ENCODE measurements at regions not wholly inside any gene's neighbourhood (a gene's known extent, or its start where the extent isn't known, plus 50 kb on each side); places are given as distances from the start of the nearest gene placed in this dataset.

- no peak overlapping the region for H3K27ac ChIP-seq (ENCODE audit: low read depth, low read length)
- H3K27me3 ChIP-seq (ENCODE audit: control insufficient read depth in 5 of 5, insufficient read depth in 4 of 5, low read length in 5 of 5) = no peaks in the 10 kb centered on the region
- no peak overlapping the region for H3K4me3 ChIP-seq (ENCODE audit: low read depth in 1 of 5, low read length in 5 of 5)
- no peaks in the 10 kb centered on the region for H3K9me3 ChIP-seq (ENCODE audit: control insufficient read depth in 5 of 5, low read length in 5 of 5)
- no peaks in the 10 kb centered on the region for H3K36me3 ChIP-seq (ENCODE audit: control insufficient read depth in 5 of 5, insufficient read depth in 5 of 5, low read length in 5 of 5)
- H3K4me1 ChIP-seq (ENCODE audit: control insufficient read depth in 5 of 5, insufficient read depth in 5 of 5, low read length in 5 of 5) = no peaks in the 10 kb centered on the region
- no peak overlapping the region for H3K9ac ChIP-seq (ENCODE audit: low read length in 5 of 5)
Observed at GRCh38 chr12:78305808-78306207, 475.1 kb downstream of the NAV3 start.

GRCh38 chr12:78306236-78306635, 475.5 kb downstream of the NAV3 start:
- no peaks in the 10 kb centered on the region for H3K27me3 ChIP-seq (ENCODE audit: control insufficient read depth in 5 of 5, insufficient read depth in 4 of 5, low read length in 5 of 5)
- no peaks in the 10 kb centered on the region for H3K4me1 ChIP-seq (ENCODE audit: control insufficient read depth in 5 of 5, insufficient read depth in 5 of 5, low read length in 5 of 5)
- no peak overlapping the region for H3K27ac ChIP-seq (ENCODE audit: low read depth, low read length)
- no peaks in the 10 kb centered on the region for H3K36me3 ChIP-seq (ENCODE audit: control insufficient read depth in 5 of 5, insufficient read depth in 5 of 5, low read length in 5 of 5)
- no peak overlapping the region for H3K9ac ChIP-seq (ENCODE audit: low read length in 5 of 5)
- no peaks in the 10 kb centered on the region for H3K9me3 ChIP-seq (ENCODE audit: control insufficient read depth in 5 of 5, low read length in 5 of 5)
- H3K4me3 ChIP-seq (ENCODE audit: low read depth in 1 of 5, low read length in 5 of 5) = no peak overlapping the region

- H3K9ac ChIP-seq (ENCODE audit: low read length in 5 of 5) = no peak overlapping the region
- H3K4me1 ChIP-seq (ENCODE audit: control insufficient read depth in 5 of 5, insufficient read depth in 5 of 5, low read length in 5 of 5) = no peaks in the 10 kb centered on the region
- H3K27me3 ChIP-seq (ENCODE audit: control insufficient read depth in 5 of 5, insufficient read depth in 4 of 5, low read length in 5 of 5) = no peaks in the 10 kb centered on the region
- no peaks in the 10 kb centered on the region for H3K36me3 ChIP-seq (ENCODE audit: control insufficient read depth in 5 of 5, insufficient read depth in 5 of 5, low read length in 5 of 5)
- no peak overlapping the region for H3K4me3 ChIP-seq (ENCODE audit: low read depth in 1 of 5, low read length in 5 of 5)
- no peaks in the 10 kb centered on the region for H3K9me3 ChIP-seq (ENCODE audit: control insufficient read depth in 5 of 5, low read length in 5 of 5)
- no peak overlapping the region for H3K27ac ChIP-seq (ENCODE audit: low read depth, low read length)
Observed at GRCh38 chr12:78308701-78309100, 478.0 kb downstream of the NAV3 start.

GRCh38 chr12:78315028-78315427, 484.3 kb downstream of the NAV3 start:
- Histone ChIP-seq H3K4me3 (ENCODE audit: low read depth in 1 of 5, low read length in 5 of 5) (no peak overlapping the region), H3K36me3 (ENCODE audit: control insufficient read depth in 5 of 5, insufficient read depth in 5 of 5, low read length in 5 of 5) (no peaks in the 10 kb centered on the region), H3K4me1 (ENCODE audit: control insufficient read depth in 5 of 5, insufficient read depth in 5 of 5, low read length in 5 of 5) (no peaks in the 10 kb centered on the region), H3K27me3 (ENCODE audit: control insufficient read depth in 5 of 5, insufficient read depth in 4 of 5, low read length in 5 of 5) (no peaks in the 10 kb centered on the region), H3K9me3 (ENCODE audit: control insufficient read depth in 5 of 5, low read length in 5 of 5) (no peaks in the 10 kb centered on the region), H3K9ac (ENCODE audit: low read length in 5 of 5) (no peak overlapping the region), H3K27ac (ENCODE audit: low read depth, low read length) (no peak overlapping the region)

GRCh38 chr12:78316136-78316535, 485.4 kb downstream of the NAV3 start:
- no peaks in the 10 kb centered on the region for H3K27me3 ChIP-seq (ENCODE audit: control insufficient read depth in 5 of 5, insufficient read depth in 4 of 5, low read length in 5 of 5)
- no peak overlapping the region for H3K9ac ChIP-seq (ENCODE audit: low read length in 5 of 5)
- no peak overlapping the region for H3K4me3 ChIP-seq (ENCODE audit: low read depth in 1 of 5, low read length in 5 of 5)
- H3K9me3 ChIP-seq (ENCODE audit: control insufficient read depth in 5 of 5, low read length in 5 of 5) = no peaks in the 10 kb centered on the region
- no peaks in the 10 kb centered on the region for H3K4me1 ChIP-seq (ENCODE audit: control insufficient read depth in 5 of 5, insufficient read depth in 5 of 5, low read length in 5 of 5)
- no peak overlapping the region for H3K27ac ChIP-seq (ENCODE audit: low read depth, low read length)
- H3K36me3 ChIP-seq (ENCODE audit: control insufficient read depth in 5 of 5, insufficient read depth in 5 of 5, low read length in 5 of 5) = no peaks in the 10 kb centered on the region

- Histone ChIP-seq H3K9me3 (ENCODE audit: control insufficient read depth in 5 of 5, low read length in 5 of 5) (no peaks in the 10 kb centered on the region), H3K4me1 (ENCODE audit: control insufficient read depth in 5 of 5, insufficient read depth in 5 of 5, low read length in 5 of 5) (no peaks in the 10 kb centered on the region), H3K27me3 (ENCODE audit: control insufficient read depth in 5 of 5, insufficient read depth in 4 of 5, low read length in 5 of 5) (no peaks in the 10 kb centered on the region), H3K27ac (ENCODE audit: low read depth, low read length) (no peak overlapping the region), H3K36me3 (ENCODE audit: control insufficient read depth in 5 of 5, insufficient read depth in 5 of 5, low read length in 5 of 5) (no peaks in the 10 kb centered on the region), H3K9ac (ENCODE audit: low read length in 5 of 5) (no peak overlapping the region), H3K4me3 (ENCODE audit: low read depth in 1 of 5, low read length in 5 of 5) (no peak overlapping the region)
Observed at GRCh38 chr12:78316631-78317468, 486.2 kb downstream of the NAV3 start.

GRCh38 chr12:78321696-78322095, 491.0 kb downstream of the NAV3 start:
- Histone ChIP-seq H3K27ac (ENCODE audit: low read depth, low read length) (no peak overlapping the region), H3K9ac (ENCODE audit: low read length in 5 of 5) (no peak overlapping the region), H3K9me3 (ENCODE audit: control insufficient read depth in 5 of 5, low read length in 5 of 5) (no peaks in the 10 kb centered on the region), H3K4me1 (ENCODE audit: control insufficient read depth in 5 of 5, insufficient read depth in 5 of 5, low read length in 5 of 5) (no peaks in the 10 kb centered on the region), H3K27me3 (ENCODE audit: control insufficient read depth in 5 of 5, insufficient read depth in 4 of 5, low read length in 5 of 5) (no peaks in the 10 kb centered on the region), H3K4me3 (ENCODE audit: low read depth in 1 of 5, low read length in 5 of 5) (no peak overlapping the region), H3K36me3 (ENCODE audit: control insufficient read depth in 5 of 5, insufficient read depth in 5 of 5, low read length in 5 of 5) (no peaks in the 10 kb centered on the region)

GRCh38 chr12:78323226-78323625, 492.5 kb downstream of the NAV3 start:
- Histone ChIP-seq H3K36me3 (ENCODE audit: control insufficient read depth in 5 of 5, insufficient read depth in 5 of 5, low read length in 5 of 5) (no peaks in the 10 kb centered on the region), H3K4me1 (ENCODE audit: control insufficient read depth in 5 of 5, insufficient read depth in 5 of 5, low read length in 5 of 5) (no peaks in the 10 kb centered on the region), H3K9ac (ENCODE audit: low read length in 5 of 5) (no peak overlapping the region), H3K27ac (ENCODE audit: low read depth, low read length) (no peak overlapping the region), H3K27me3 (ENCODE audit: control insufficient read depth in 5 of 5, insufficient read depth in 4 of 5, low read length in 5 of 5) (no peaks in the 10 kb centered on the region), H3K9me3 (ENCODE audit: control insufficient read depth in 5 of 5, low read length in 5 of 5) (no peaks in the 10 kb centered on the region), H3K4me3 (ENCODE audit: low read depth in 1 of 5, low read length in 5 of 5) (no peak overlapping the region)

- no peak overlapping the region for H3K9ac ChIP-seq (ENCODE audit: low read length in 5 of 5)
- no peaks in the 10 kb centered on the region for H3K36me3 ChIP-seq (ENCODE audit: control insufficient read depth in 5 of 5, insufficient read depth in 5 of 5, low read length in 5 of 5)
- no peaks in the 10 kb centered on the region for H3K9me3 ChIP-seq (ENCODE audit: control insufficient read depth in 5 of 5, low read length in 5 of 5)
- no peak overlapping the region for H3K27ac ChIP-seq (ENCODE audit: low read depth, low read length)
- H3K4me1 ChIP-seq (ENCODE audit: control insufficient read depth in 5 of 5, insufficient read depth in 5 of 5, low read length in 5 of 5) = no peaks in the 10 kb centered on the region
- no peak overlapping the region for H3K4me3 ChIP-seq (ENCODE audit: low read depth in 1 of 5, low read length in 5 of 5)
- no peaks in the 10 kb centered on the region for H3K27me3 ChIP-seq (ENCODE audit: control insufficient read depth in 5 of 5, insufficient read depth in 4 of 5, low read length in 5 of 5)
Observed at GRCh38 chr12:78324234-78324633, 493.5 kb downstream of the NAV3 start.

GRCh38 chr12:78328524-78328923, 497.8 kb downstream of the NAV3 start:
- H3K4me1 ChIP-seq (ENCODE audit: control insufficient read depth in 5 of 5, insufficient read depth in 5 of 5, low read length in 5 of 5) = no peaks in the 10 kb centered on the region
- no peaks in the 10 kb centered on the region for H3K9me3 ChIP-seq (ENCODE audit: control insufficient read depth in 5 of 5, low read length in 5 of 5)
- no peak overlapping the region for H3K4me3 ChIP-seq (ENCODE audit: low read depth in 1 of 5, low read length in 5 of 5)
- no peak overlapping the region for H3K27ac ChIP-seq (ENCODE audit: low read depth, low read length)
- H3K27me3 ChIP-seq (ENCODE audit: control insufficient read depth in 5 of 5, insufficient read depth in 4 of 5, low read length in 5 of 5) = no peaks in the 10 kb centered on the region
- H3K9ac ChIP-seq (ENCODE audit: low read length in 5 of 5) = no peak overlapping the region
- no peaks in the 10 kb centered on the region for H3K36me3 ChIP-seq (ENCODE audit: control insufficient read depth in 5 of 5, insufficient read depth in 5 of 5, low read length in 5 of 5)
